Stimulated activated CD8-positive, alpha-beta memory T cell treated with anti-CD3 and anti-CD28 coated beads, Interleukin-7, amount 100 ng/mL, for 4 hours (primary cell): ENCODE measurements at regions not wholly inside any gene's neighbourhood (a gene's known extent, or its start where the extent isn't known, plus 50 kb on each side); places are given as distances from the start of the nearest gene placed in this dataset.

Source experiments
- DNase-seq, 2 donors: peaks; one replicate each; pipeline ENCODE4 v3.0.0-alpha.2; 2020; ENCODE audit warnings: low read depth in 2 of 2

DNA sequence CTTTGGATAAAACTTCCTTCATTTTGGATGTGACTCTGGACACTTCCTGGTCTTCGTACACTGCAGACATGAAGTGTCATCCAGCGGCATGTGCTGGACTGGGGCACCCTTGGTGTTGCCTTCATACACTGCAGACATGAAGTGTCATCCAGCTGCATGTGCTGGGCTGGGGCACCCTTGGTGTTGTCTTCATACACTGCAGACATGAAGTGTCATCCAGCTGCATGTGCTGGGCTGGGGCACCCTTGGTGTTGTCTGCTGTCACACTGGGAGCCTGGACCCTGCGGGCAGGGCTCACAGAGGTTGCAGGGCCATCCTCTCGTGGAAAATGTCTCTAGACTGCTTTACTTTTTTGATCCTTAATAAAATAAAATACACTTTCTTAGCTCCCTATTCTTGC, 771.4 kb downstream of the BRD1 start:
- no peak for DNase-seq

DNA sequence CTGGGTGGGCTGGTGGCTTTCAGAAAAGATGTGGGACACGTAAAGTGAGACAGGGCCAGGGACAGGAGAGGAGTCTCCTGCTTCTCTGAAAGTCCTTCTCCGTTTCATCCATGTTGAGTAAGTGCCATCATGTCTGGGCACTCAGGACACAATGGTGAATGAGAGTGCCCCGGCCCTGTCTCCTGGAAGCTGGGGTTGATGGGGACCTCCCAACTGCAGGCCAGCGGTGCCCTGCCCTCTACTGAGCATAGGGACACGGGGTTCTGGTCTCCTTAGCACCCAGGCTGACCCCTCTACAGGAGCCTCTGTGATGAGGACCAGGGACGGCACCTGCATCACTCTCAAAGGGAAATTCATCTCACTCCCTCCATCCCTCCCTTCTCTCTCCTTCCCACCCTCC, 772.3 kb downstream of the BRD1 start:
- DNase-seq, result no peak

DNA sequence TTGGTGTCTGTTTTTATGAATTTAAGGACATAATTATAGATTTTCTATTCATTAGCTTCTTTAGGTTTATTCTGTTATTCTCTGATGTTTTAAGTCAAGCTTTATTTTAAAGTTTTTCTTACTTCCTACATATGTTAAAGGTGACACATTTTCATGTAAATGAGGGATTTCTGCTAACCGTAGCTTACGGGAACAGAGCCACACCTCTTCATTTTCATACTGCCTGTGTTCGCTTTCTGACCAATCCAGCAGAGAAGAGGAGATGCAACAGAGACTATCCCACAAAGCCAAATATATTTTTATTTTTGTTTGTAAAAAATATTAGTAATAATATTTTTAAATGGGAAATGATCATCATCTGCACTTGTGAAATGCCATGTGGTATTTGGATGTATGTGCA, 774.1 kb downstream of the BRD1 start:
- DNase-seq, result no peak

DNA sequence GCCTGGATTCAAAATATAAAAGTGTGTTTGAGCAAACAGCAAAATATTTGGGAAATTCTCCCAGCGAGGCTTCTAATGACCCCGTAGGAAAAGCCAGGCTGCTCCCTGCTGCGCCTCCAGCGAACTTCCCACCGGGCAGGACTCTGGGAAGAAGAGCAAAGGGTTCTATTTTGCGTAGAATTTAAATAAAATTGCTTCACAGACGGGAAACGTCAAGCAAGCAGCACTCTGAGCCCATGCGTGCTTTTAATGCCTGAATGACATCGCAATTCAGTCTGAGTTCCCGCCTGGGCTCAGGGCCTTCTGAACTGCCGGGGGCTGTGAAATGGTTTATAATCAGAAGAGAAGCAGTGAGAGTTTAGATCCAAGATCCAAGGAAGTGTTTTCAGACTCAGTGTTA, 775.1 kb downstream of the BRD1 start:
- no peak for DNase-seq

DNA sequence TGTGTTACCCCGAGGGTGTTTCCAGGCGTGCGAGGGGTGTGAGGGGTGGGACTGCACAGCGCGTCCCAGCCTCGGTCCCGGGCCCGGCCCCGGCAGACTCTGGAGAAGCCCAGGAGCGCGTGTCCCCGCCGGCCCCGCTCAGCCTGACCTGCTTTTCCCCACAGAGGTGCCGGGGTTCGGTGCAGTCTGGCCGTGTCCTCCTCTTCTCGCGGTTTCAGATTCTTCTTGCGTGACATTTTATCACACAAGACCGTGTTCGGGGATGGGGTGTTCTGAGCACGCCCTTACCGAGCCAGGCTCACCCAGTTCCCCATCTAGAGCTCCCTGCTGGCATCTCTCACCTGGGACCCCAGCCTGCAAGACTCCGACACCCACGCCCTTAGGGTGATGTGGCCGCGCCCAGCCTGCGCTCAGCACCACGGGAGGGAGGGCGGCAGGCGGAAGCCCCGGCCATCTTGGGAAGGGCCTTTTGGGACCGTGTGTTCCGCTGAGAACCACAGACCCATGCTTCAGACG, 775.6 kb downstream of the BRD1 start:
- peak in 1 of 2 donors; percentile 48 for DNase-seq

DNA sequence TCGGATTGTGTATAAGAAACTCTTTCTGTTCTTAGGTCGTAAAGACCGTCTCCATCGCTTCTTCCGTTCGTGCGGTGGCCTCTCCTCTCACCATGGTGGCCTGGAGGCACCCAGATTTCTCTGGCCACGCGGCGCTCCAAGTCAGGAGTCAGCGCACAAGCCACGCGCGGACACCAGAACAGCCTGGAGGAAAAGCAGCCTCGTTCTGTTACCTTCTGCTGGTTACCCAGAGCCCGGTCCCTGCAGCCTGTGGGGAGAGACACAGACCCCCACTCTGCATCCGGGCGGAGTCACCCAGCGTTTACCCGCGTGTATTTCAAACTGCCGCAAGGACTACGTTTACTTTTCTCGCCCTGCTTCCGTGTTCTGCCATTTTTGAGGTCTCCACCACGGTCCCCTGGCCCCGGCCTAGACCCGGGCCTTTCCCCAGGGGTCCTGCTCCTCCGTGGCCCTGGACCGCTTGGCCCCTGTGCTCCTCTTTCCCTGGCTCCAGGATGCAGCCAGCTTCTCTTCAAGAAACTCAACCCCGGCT, 776.1 kb downstream of the BRD1 start:
- no peak for DNase-seq

DNA sequence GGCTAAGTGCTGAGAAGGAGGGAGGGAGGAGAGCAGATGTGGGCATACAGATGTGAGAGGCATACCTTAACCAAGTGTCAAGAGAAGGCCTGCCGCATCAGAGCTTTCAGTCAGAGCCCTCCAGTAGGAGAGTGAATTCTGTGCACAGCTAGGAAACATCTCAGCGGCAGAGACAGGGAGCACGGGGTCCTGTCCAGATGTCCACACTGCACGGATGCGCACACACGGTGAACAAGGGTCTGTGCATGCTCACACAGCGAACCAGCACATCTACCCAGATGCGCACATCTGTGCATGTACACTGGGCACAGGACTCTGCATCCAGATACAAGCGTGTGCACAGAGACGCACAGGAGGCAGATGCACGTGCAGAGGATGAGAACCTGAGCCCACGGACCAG, 778.0 kb downstream of the BRD1 start:
- DNase-seq, result no peak

DNA sequence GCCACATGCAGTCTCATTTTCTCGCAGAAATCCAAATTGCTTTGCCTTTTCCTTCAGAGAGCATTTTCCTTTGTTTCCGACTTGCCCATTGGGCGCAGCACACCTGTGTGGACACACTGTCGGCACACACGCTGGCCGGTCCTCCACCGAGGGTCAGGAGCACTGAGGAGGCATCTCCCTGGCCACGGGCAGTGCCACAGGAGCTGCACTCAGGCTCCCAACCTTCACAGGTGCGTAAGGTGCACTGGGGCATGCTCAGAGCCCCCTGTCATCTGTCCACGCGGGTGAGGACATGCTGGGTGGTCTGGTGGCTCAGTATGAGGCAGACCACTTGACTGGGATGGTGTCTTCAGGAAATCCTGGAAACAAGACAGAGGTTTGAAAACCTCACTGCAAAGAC, 779.1 kb downstream of the BRD1 start:
- DNase-seq, result no peak

DNA sequence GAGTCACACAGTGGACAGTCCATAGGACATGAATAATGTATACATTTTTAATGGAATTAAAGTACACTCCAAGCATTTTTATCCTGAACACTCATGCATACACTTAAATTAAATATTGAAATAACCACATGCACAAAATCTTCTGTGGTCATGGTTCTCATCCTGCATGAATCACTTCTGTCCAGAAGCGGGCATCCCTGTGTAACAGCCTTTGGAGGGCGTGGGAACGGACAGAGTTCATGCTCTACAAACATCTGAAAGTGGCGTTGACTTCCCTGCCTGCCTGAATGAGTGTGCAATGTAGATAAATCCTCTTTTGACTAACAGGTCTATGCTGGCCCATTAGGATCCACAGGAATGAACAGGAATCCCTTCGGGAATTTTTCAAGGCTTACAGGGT, 780.2 kb downstream of the BRD1 start:
- no peak for DNase-seq

DNA sequence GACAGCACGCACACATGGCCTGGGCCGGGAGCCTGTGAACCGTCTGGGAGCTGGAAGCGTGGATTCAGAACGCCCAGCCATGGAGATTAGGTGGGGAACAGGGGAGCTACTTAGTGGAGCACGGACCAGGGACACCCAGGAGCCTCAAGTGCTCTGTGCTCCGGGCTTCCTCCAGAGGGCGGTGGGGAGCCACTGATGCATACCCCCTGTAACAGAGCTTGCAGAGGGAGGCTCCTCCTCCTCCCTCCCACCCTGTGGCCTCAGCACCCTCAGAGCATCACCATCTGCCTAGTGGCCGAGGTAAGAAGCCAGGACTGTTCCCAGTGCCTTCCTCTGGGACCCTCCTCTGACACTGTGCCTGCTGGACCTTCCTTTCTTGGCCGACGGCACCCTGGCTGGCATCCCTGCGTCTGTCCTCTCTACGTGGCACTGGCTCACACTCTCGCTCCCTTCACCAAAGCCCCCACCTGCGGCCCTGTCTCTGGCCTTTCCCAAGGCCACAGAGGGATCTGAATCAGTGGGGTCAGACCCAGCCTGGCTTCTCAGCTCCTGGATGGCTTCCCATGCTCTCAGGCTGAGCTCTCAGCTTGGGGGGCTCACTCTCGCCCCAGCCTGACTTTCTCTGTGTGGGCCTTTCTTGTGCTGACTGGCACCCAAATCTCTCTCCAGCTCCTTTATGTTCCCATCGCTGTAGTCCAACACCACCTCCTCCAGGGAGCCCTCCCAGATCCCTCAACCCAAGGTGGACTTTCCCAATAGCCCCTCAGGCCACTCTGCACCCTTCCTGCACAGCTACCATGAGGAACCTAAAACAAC, 780.9 kb downstream of the BRD1 start:
- no peak for DNase-seq

DNA sequence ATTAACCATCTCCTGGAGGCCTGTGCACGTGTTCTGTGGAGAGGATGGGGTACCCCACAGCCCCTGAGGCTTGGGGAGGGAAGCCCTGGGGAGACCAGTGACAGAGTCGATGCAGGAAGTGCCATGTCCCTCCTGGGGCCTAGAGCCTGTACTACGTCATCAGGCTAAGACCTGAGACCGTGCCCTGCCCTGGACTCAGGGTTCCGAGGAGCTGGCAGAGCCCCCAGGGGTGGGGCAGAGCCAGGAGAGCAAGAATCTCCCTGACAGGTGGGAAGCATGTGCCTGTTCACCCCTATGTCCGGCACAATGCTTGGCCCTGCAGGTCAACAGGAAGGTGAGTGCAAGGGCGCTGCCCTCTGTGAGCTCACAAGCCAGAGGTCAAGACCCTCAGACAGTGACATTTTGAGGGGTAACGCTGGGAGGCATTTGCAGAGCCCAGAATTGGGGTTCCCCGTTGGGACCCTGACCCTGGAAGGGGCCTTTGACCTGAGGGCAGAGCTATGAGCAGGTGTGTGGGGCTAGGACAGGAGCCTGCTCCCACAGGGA, 781.6 kb downstream of the BRD1 start:
- no peak for DNase-seq

DNA sequence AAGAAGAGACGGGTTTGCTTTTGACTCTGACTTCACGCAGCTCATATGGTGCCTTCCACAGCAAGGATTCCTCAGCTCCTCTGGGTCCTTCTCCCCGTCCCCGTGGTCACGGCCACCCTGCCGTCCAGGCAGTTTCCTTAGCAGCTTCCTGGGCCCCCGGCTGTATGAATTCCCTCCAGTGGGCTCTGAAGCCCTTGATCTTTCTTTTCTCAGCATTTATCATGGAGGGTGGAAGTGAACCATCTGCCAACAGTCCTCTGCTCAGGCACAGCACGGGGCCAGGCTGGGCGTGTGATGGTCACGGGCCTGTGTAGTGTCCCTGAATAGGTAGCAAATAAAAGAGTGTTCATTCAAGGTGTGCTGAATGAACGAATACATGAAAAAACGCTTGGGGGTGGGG, 782.4 kb downstream of the BRD1 start:
- no peak for DNase-seq

DNA sequence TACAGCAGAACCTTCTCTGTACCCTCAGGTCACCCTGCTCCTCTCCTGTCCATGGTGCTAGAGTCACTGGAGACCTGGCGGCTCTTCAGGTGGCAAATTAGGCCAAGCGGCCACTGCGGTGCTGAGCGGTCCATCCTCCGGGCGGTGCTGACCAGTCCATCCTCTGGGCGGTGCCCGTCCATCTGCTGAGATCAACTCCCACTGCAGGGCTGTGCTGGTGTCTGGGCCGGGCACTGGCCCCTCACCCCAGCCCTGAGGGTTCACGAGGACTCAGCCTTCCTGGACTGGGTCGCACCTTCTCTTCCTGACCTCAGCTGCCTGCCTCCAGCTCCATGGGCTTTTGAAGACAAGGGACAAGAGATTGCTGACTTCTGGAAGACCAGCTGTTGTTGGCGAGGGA, 782.9 kb downstream of the BRD1 start:
- DNase-seq, result no peak

DNA sequence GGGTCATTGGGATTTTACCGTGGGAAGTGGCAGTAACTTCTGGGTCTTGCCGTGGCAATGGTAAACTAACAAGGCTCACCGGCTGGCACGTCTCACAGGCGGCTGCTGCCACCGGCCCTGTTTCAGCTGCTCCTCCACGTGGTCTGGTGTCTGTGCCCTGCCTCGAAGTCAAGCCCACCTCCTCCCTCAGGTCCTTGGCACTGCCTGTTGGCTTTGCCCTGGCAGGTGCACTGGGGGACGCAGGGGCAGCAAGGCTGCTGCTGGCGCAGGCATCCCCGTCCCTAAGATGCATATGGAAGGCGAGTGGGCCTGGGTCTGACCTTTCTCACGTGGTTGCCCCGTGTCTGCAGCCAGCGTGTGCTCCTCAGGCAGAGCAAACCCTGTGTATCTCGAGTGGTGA, 783.6 kb downstream of the BRD1 start:
- no peak for DNase-seq

DNA sequence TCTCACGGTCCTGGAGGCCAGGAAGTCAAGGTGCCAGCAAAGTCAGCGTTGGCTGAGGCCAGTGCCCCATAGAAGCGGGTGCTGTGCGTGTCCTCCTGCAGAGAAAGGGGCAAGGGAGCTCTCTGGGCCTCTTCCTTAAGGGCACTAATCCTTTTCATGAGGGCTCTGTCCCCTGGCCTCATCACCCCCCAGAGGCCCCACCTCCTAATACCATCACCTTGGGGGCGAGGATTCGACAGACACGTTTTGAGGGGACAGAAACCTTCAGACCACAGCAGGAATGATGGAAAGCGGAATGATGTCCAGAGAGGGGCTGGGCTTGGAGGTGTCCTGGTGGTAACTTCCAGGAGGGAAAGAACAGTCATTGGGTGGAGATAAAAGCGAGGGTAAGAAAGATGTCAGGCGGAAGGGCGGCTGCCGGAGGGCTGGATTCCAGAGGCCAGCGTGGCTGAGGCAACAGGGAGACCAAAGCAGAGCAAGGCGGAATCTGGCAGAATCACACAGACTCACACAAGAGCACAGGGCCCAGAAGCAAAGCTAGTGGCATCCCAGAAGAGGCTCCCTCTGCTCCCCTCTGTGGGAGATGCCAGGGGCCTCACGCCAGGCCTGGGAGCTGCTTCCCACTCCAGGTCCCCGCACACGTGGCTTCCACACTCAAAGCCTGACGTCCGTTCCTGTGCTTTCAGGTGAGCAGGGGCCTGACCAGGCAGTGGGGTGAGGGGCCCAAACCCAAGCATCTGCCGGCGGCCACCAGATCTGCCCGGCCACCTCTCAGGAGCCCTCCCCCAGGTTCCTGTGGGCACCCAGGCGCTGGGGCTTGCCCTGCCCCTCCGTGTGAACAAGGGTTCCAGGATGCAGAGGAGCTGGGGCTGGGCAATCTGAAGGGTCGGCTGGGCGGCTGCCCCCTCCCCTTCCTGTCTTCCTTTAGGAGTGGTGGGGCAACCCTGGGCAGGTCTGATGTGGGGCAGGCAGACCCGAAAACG, 784.5 kb downstream of the BRD1 start:
- DNase-seq, result no peak

DNA sequence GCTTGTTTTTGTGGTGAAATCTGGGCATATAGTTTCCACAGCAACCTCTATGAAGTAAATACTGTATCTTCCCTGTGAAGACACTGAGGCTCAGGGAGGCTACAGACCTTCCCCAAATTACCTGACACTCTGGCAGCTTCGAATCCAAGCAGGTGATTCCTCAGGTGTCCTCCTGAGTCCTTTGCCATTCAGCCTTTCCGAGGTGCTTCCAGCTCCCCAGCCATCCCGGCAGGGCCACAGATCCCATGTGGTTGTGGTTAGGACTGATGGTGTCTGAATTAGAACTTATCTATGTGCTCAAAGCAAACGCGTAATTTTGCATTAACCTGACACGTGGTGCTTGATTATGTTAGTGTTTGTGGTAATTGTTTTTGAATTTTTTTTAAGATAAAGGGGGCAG, 785.6 kb downstream of the BRD1 start:
- DNase-seq, result no peak

DNA sequence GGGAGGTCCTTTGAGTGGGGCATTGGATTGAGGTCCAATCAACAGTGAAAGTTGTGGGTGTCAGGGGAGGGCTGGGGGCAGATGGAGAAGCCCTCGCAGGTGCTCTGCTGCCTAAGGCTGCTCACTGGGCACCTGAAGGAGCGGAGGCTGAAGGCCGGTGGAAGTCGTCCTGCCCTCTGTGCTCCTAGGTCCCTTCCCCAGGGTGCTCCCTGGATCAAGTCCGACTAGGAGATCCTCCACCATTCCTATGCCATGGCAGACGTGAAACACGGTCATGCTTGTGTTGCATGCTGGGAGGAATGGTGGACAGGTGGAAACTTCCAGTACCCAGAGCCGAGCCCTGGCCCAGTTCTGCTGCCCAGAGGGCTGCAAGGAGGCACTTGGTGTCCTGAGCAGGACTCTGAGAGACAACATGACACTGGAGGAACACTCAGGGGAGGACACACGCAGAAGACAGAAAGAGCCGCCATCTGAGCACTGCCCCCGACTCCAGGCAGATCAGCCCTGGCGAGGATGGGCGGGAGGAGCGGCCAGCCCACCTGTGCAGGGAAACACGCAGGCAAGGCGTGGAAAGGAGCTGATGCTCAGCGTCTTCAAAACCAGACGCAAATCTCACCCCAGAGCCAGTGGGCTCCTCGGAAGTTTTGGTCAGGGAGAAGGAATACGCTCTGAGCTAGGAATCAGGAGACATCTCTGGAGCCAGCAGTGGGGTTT, 786.8 kb downstream of the BRD1 start:
- no peak for DNase-seq

DNA sequence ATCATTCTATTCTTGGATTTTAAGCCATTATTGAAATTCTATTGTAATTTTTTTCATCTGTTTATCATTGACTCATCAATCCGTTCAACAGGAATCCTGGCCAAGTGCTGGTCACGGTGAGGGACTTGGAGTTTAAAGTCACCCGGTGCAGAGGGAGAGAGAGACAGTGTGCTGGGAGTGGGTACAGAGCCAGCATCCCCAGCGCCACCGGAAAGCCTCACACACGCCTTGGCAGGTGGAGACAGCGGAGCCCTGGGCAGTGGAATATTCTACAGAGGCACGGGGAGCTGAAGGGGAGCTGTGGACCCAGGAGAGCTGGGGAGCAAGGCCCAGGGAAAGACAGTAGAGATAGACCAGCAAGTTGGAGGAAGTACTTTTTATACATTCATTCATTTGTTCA, 787.6 kb downstream of the BRD1 start:
- no peak for DNase-seq

DNA sequence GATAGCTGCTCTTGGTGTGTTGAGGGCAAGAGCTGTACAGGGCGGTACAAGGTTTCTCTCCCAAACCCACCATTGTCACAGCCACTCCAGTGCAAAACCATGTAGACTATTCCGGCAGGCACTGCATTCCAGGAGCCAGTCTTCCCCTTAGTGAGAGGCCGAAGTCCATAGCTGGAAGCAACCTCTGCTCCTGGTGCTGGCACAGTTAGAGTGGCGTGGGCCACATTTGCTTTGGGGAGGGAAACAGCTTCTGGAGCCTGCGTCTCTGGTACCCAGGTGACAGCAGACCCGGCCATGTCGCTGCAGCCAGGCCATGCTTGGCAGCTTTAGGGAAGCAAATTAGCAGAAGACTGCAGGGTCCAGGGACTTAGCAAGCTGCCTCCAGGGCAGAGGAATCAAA, 788.0 kb downstream of the BRD1 start:
- DNase-seq, result no peak

DNA sequence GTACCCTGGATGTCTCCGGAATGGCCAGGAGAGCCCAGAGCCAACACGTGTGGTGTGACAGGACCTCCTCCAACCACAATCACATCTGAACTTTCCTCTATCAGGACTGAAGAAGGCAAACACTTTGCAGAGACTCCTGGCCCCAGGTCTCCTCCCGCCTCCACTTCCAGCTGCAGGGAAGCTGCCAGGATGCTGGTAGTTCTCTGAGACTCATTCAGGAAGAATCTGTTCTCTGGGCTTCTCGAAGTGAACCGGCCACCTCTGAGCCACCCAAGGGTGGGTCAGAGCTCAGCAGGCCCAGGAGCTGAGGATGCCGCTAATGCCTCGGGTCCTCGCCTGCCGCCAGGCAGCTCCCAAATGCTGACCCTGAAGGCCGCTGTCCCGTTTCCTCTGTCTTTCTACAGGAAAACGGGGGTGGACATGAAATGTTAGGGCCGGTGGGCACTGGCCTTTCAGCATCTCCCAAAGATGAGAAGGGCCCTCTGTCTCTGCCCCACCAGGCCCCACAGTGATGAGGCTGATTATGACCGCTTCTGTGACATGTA, 789.9 kb downstream of the BRD1 start:
- no peak for DNase-seq

DNA sequence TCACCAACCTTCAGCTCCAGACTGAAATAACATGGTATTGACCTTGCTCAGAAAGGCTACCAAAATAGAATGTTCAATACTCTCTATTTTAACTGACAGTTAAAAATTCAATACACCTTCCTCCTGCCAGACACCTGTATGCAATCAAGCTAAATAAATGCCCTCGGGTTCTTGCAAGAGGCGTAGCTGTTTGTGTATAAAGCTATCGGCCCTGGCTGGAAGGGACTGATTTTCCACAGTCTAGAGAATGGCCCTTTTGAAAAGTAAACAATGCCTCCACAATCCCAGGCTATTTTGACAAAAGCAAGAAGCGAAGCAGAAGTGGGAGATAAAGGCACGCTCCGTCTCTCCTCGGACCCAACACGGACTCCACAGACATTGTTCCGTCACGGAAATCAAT, 791.2 kb downstream of the BRD1 start:
- DNase-seq, result no peak
